ENCODE measurements at regions not wholly inside any gene's neighbourhood (a gene's known extent, or its start where the extent isn't known, plus 50 kb on each side); places are given as distances from the start of the nearest gene placed in this dataset.

DNA sequence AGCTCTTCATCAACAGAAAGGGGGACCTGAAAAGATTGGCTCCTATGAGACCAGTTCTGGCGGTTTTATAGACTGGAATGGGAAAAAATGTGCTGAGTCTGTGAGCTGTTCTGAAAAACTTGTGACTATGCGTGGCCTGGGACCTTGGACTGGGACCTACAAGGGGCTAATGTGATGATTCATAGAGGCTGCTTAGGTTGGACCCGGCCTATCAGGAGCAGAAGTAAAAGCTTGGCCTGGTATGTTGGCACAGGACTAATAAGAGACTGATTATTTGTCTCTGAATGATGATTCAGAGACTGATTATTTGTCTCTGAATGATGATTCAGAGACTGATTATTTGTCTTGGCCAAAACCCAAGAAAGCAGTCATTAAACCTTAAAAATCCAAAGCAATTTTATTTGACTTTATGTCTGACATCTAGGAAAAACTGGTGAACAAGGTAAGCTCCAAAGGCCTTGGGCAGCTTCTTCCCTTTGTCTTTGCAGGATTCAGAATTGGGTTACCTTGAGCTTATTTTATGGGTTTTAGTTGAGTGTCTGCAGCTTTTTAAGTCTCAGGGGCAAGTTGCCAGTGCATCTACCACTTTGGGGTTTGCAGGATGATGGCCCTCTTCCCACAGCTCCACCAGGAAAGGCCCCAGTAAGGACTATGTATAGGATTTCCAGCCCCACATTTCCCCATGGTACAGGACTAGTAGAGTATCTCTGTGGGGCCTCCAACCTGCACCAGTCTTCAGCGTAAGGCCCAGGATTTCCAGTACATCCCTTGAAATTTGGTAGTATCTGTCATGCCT is 390.3 kb downstream of the KDM5D start:
- TF ChIP-seq, protein P1, sequence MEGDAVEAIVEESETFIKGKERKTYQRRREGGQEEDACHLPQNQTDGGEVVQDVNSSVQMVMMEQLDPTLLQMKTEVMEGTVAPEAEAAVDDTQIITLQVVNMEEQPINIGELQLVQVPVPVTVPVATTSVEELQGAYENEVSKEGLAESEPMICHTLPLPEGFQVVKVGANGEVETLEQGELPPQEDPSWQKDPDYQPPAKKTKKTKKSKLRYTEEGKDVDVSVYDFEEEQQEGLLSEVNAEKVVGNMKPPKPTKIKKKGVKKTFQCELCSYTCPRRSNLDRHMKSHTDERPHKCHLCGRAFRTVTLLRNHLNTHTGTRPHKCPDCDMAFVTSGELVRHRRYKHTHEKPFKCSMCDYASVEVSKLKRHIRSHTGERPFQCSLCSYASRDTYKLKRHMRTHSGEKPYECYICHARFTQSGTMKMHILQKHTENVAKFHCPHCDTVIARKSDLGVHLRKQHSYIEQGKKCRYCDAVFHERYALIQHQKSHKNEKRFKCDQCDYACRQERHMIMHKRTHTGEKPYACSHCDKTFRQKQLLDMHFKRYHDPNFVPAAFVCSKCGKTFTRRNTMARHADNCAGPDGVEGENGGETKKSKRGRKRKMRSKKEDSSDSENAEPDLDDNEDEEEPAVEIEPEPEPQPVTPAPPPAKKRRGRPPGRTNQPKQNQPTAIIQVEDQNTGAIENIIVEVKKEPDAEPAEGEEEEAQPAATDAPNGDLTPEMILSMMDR (conservative IDR thresholded peaks at IDR 0.05), result no peak
- H3K27ac ChIP-seq, result no peak overlapping the region

DNA sequence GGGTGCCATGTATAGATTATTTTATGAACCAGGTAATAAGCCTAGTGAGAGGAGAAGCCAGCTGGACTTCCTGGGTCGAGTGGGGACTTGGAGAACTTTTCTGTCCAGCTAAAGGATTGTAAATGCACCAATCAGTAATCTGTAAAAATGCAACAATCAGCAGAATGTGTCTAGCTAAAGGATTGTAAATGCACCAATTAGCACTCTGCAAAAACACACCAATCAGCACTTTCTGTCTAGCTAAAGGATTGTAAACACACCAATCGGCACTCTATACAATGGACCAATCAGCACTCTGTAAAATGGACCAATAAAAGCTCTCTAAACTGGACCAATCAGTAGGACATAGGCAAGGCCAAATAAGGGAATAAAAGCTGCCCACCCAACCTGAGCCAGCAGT is 392.9 kb downstream of the KDM5D start:
- no peak overlapping the region for H3K27ac ChIP-seq
- TF ChIP-seq, protein P1 (conservative IDR thresholded peaks at IDR 0.05), result no peak

DNA sequence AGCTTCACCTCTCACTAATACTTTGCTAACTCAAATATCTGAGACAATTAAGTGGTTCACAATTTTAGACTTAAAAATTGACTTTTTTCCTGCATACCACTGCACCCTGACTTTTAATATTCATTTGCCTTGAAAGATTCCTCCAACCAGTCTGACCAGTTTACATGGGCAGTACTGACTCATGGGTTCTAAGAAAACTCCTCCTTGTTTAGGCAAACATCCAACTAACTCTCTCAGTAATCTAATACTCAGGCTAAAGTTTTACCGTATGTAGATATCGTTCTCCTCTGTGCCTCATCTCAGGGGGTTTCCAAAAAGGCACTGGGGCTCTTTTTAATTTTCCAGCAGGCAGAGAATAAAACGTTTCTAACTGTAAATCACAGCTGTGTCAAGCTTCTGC is 422.8 kb downstream of the KDM5D start:
- H3K27ac ChIP-seq, result no peak overlapping the region
- TF ChIP-seq, protein P1 (conservative IDR thresholded peaks at IDR 0.05), result no peak

DNA sequence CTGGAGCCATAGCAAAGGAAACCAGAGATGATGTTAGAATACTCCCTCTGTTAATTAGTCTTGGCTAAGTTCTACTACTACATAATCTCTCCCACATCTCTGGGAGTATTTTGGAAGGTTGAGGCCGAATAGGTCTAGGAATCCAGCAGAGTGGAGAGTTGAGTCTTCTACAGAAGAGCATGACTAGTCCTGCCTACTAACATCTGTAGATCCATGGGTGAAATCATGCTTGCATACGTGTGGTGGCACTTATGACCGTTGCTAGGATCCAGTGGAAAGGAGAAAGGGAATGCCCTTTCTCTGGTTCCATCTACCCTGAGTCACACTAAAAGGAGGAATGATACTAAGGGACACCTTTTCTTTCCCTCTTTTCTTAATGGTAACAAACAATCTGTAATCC is 425.4 kb downstream of the KDM5D start:
- TF ChIP-seq, protein P1 (conservative IDR thresholded peaks at IDR 0.05), result no peak
- no peak overlapping the region for H3K27ac ChIP-seq

DNA sequence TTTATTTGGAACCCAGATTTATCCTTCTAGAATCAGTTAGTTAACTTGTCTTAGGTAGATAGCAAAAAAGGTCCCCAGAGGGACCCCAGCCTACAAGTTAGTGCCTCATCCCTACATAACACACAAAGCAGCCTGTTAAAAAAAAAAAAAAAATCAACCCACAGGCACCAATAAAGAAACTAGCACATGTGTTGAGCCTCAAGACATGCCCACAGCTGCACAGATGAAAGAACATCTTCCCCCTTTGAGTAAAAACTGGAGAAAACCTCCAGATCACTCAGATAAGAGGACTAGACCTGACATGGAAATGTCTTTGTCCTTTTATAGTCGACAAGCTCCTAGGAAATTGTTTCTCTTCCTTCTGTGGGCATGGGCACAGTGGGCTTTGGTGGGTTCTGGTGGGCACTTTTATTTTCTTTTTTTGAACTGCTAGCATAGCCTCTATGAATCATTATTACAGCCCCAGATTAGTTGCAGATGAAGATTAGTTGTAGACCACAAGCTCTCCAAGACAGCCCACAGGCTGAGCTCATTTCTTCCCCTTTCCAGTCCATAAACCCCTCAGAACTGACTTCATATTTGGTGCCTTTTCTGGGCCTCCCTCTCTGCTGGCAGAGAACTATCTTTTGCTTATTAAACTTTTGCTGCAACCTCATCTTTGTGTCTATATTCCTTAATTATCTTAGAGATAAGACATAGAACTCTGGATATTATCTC is 427.1 kb downstream of the KDM5D start:
- TF ChIP-seq, protein P1 (conservative IDR thresholded peaks at IDR 0.05), result no peak
- H3K27ac ChIP-seq, result no peak overlapping the region

DNA sequence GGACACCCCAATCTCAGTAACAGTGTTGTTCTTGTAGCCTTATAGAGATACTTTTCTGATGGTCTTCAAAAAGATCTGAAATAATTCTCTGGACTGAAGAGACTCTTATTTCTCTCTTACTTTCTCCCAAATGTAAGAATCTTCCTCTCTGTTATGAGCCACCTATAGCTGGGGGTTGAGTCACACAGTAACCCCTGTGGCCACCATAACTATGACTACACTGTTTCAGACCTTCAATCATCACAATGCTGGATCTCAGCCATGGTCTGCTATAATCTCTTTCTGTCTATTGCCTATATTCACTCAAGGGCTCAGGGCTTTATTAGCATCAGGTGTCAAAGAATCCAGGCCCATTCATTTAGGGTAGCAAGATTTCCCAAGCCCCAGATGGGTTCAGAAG is 436.9 kb downstream of the KDM5D start:
- no peak overlapping the region for H3K27ac ChIP-seq
- TF ChIP-seq, protein P1 (conservative IDR thresholded peaks at IDR 0.05), result no peak

DNA sequence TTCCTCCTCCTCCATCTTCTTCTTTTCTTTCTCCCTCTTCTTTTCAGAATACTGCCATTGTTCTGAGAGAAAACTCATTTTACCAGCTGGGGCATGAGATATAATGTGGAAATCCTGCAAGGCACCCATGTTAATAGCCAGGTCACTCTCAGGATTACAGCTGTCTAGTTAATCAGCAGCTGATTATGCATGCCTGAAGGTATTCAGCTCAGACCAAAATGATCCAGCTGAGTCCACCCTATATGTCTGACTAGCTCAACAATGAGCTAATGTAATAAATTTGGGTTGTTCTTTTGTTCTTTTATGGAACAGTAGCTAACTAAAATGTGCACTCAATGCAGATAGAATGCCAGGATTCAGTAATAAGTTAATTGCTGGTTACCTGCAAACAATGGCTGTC is 441.4 kb downstream of the KDM5D start:
- no peak overlapping the region for H3K27ac ChIP-seq
- TF ChIP-seq, protein P1 (conservative IDR thresholded peaks at IDR 0.05), result no peak
